K562 (cell line): ENCODE measurements at regions not wholly inside any gene's neighbourhood (a gene's known extent, or its start where the extent isn't known, plus 50 kb on each side); places are given as distances from the start of the nearest gene placed in this dataset.
A peak's percentile ranks its signal among the peaks of the same experiment; 100 is the strongest.

Experiments
- ATAC-seq: fragments of 200-7000 bp; cut with Tn5 transposase; 3 replicates; pipeline ENCODE4 v1.9.1; 2020; ENCODE audit warnings: moderate library complexity
- BruUV-seq: library from RNA; stranded (reverse); fragments of 400-500 nt; replicated peaks from 2 replicates; lab custom pipeline; 2021; lab: Mats Ljungman, UMichigan
- CTCF ChIA-PET: fragments of 300-600 bp; formaldehyde crosslinking; extraction: SDS; loops from one replicate; lab custom pipeline; 2021; ENCODE audit warnings: low intra/inter-chr PET ratio; lab: Yijun Ruan, JAX
- POLR2A ChIA-PET: fragments of 300-600, 350-650 bp; sonication (Branson Sonifier 250); formaldehyde crosslinking; extraction: SDS; loops from one replicate; lab custom pipeline; 2021; ENCODE audit warnings: antibody characterized with exemption, inconsistent platforms; lab: Yijun Ruan, JAX
- DNase-seq, 4 experiments: peaks; one replicate each; pipeline versions ENCODE4 v3.0.0 to v3.0.0-alpha.2; 2011 to 2018; ENCODE audit warnings: low spot score in 3 of 4, mixed read lengths in 3 of 4; ENCODE audit errors: extremely low read depth in 1 of 4
- FAIRE-seq: peaks from 2 replicates; lab custom pipeline; 2011; peaks lifted over from hg19 to GRCh38; lab: Jason Lieb, UNC
- H2AFZ ChIP-seq: 2 replicates; pipeline ENCODE4 v1.6.0; 2011; ENCODE audit warnings: low read depth, low read length, control low read depth, inconsistent platforms
- H3K27ac ChIP-seq: fragments of 200-600 bp; 3 replicates; pipeline ENCODE4 v1.8.0; 2011; ENCODE audit warnings: low read depth, mild to moderate bottlenecking, control low read depth, inconsistent platforms, low read length, moderate library complexity, mixed read lengths; ENCODE audit errors: extremely low read depth
- H3K27me3 ChIP-seq, 2 experiments: fragments of 300-600 bp in 1 of 2; 2 replicates in 1 of 2; 3 replicates in 1 of 2; pipeline versions ENCODE4 v1.6.0 to v1.8.0; 2011; ENCODE audit warnings: inconsistent platforms in 2 of 2, low read length in 2 of 2, mild to moderate bottlenecking in 1 of 2, mixed read lengths in 1 of 2, moderate library complexity in 1 of 2; ENCODE audit not compliant: control insufficient read depth in 2 of 2, insufficient read depth in 2 of 2
- H3K36me3 ChIP-seq: fragments of 300-600 bp; 3 replicates; pipeline ENCODE4 v1.8.0; 2011; ENCODE audit warnings: mild to moderate bottlenecking, low read length, inconsistent platforms; ENCODE audit not compliant: control insufficient read depth, insufficient read depth
- H3K4me1 ChIP-seq, 2 experiments: fragments of 200-600 bp in 1 of 2; replicated peaks in 1 of 2; 2 replicates in 1 of 2; 3 replicates in 1 of 2; pipeline versions ENCODE4 v1.5.1 to v1.8.0; 2011; ENCODE audit warnings: inconsistent platforms in 2 of 2, low read length in 2 of 2, mild to moderate bottlenecking in 1 of 2, mixed read lengths in 1 of 2, moderate library complexity in 1 of 2; ENCODE audit not compliant: control insufficient read depth in 2 of 2, insufficient read depth in 2 of 2
- H3K4me2 ChIP-seq: 2 replicates; pipeline ENCODE4 v1.6.1; 2011; ENCODE audit warnings: low read length, control low read depth, inconsistent platforms, mixed read lengths; ENCODE audit not compliant: insufficient read depth
- H3K4me3 ChIP-seq: fragments of 200-600 bp; sonication (generic), shearing (Covaris generic); 2 replicates; pipeline ENCODE4 v1.5.1; 2016; ENCODE audit warnings: control low read depth, inconsistent platforms
- H3K79me2 ChIP-seq: fragments of 200-600 bp; 3 replicates; pipeline ENCODE4 v1.8.0; 2011; ENCODE audit warnings: low read length, inconsistent platforms; ENCODE audit not compliant: control insufficient read depth, insufficient read depth
- H3K9ac ChIP-seq, 2 experiments: 2 replicates each; pipeline versions ENCODE4 v1.6.0 to v1.6.1; 2011; ENCODE audit warnings: low read depth in 2 of 2, low read length in 2 of 2, control low read depth in 1 of 2, inconsistent platforms in 1 of 2, mild to moderate bottlenecking in 1 of 2, mixed read lengths in 1 of 2; ENCODE audit not compliant: insufficient read depth in 1 of 2
- H3K9me1 ChIP-seq: one replicate; pipeline ENCODE4 v1.6.0; 2011; ENCODE audit warnings: inconsistent platforms, mild to moderate bottlenecking, low read length, moderate library complexity; ENCODE audit not compliant: control insufficient read depth, insufficient read depth
- H3K9me3 ChIP-seq: replicated peaks from 2 replicates; pipeline ENCODE4 v1.5.1; 2011; ENCODE audit warnings: low read depth, low read length, inconsistent platforms; ENCODE audit not compliant: control insufficient read depth, insufficient read depth
- H4K20me1 ChIP-seq: replicated peaks from 2 replicates; pipeline ENCODE4 v1.6.1; 2011; ENCODE audit warnings: low read length, inconsistent platforms, mixed read lengths; ENCODE audit not compliant: control insufficient read depth, insufficient read depth
- ADNP ChIP-seq: fragments of 200-800 bp; sonication (Bioruptor generic); IDR thresholded peaks from 2 replicates; pipeline ENCODE4 v1.6.1; 2016; ENCODE audit warnings: missing genetic modification characterization, missing compliant biosample characterization
- CTBP1 ChIP-seq: fragments of 450-650 bp; IDR thresholded peaks from 2 replicates; pipeline ENCODE4 v1.6.1; 2016; ENCODE audit warnings: borderline replicate concordance
- FOSL1 ChIP-seq: fragments of 200-800 bp; sonication (Bioruptor generic); conservative IDR thresholded peaks from 2 replicates; pipeline ENCODE4 v1.6.1; 2016; ENCODE audit warnings: missing genetic modification characterization, missing compliant biosample characterization
- JUND ChIP-seq, 2 experiments: IDR thresholded peaks; 2 replicates in 1 of 2; 3 replicates in 1 of 2; pipeline ENCODE4 v1.6.1; 2011; ENCODE audit warnings: borderline replicate concordance in 2 of 2, low read depth in 2 of 2, low read length in 2 of 2, improper control_type of control experiment in 1 of 2, missing biosample characterization in 1 of 2, missing genetic modification characterization in 1 of 2, missing genetic modification reagents in 1 of 2
- RBM25 ChIP-seq: fragments of 200-400 bp; formaldehyde crosslinking; IDR thresholded peaks from 2 replicates; pipeline ENCODE4 v1.6.1; 2018; ENCODE audit warnings: low read length, low read depth, moderate library complexity; ENCODE audit not compliant: severe bottlenecking
- RFX5 ChIP-seq: IDR thresholded peaks from 2 replicates; pipeline ENCODE4 v1.6.1; 2011; ENCODE audit warnings: low read depth, mild to moderate bottlenecking, improper control_type of control experiment, low read length
- WGBS: fragments of 100-300 bp; shearing (Covaris generic); methylation state at CpG from one replicate; pipeline ENCODE4 v1.1.6; 2016; ENCODE audit warnings: low coverage, mixed read lengths; ENCODE audit not compliant: insufficient coverage; ENCODE audit errors: missing lambda C conversion rate; 5-methylcytosine and 5-hydroxymethylcytosine counted together
- in situ Hi-C: fragments of 300-500 bp; cut with MboI; formaldehyde crosslinking; loops from 4 replicates; pipeline ENCODE4 v1.15.0; 2018; ENCODE audit warnings: inconsistent platforms, mixed read lengths
- intact Hi-C: fragments of 100-400 bp; cut with micrococcal nuclease; formaldehyde crosslinking; loops from 2 replicates; pipeline ENCODE4 v1.14.2; 2022

GRCh38 chr10:21368728-21369425 lies 156.6 kb downstream of the SKIDA1 start:
- Histone ChIP-seq H3K4me2 (no peak overlapping the region), H3K9me1 (no peaks in the 10 kb centered on the region), H3K4me3 (no peak overlapping the region), H3K9me3 (no peaks in the 10 kb centered on the region), H3K27me3 (no peaks in the 10 kb centered on the region), H3K4me1 (peaks cover 0 to 5% of the 10 kb centered on the region in 2 experiments; a peak in 2 of 5 replicates), H3K79me2 (no peaks in the 10 kb centered on the region), H4K20me1 (no peaks in the 10 kb centered on the region), H3K36me3 (no peaks in the 10 kb centered on the region), H3K9ac (no peak overlapping the region), H2AFZ (no peak overlapping the region), H3K27ac (no peak overlapping the region)
- FAIRE-seq (peak; percentile 58), ATAC-seq (no peak), DNase-seq (peak in 1 of 4 experiments; percentile 38)
- 45% methylated on average over 9 of the region's 9 CpGs for WGBS
- TF ChIP-seq FOSL1 (tag) = 0 out of 2 replicates have a peak, but pooled peaks have one; percentile 13
- TF ChIP-seq RBM25 = peak; percentile 66
- peak; percentile 66; the same call in 1 of the 2 replicates for TF ChIP-seq ADNP (tag)
- TF ChIP-seq JUND (IDR thresholded peaks at IDR 0.05; ENCODE audit: borderline replicate concordance, low read depth, low read length) = no peak
- TF ChIP-seq JUND (tag; IDR thresholded peaks at IDR 0.05; ENCODE audit: borderline replicate concordance, low read depth, low read length) = peak; percentile 26; the same call in 1 of the 3 replicates
- no peak for TF ChIP-seq RFX5
- TF ChIP-seq CTBP1 = 0 out of 2 replicates have a peak, but pooled peaks have one; percentile 28
- ChIA-PET POLR2A (interaction anchor here (1.1 kb wide), 1 partner anchor 10 kb away, joined by 3 read pairs; no protein-coding TSS in a partner anchor), CTCF (no interaction called here)
- in situ Hi-C loops (no loop called here), intact Hi-C loops (no loop called here)
- BruUV-seq = no TSS peak
